ENCODE measurements at regions not wholly inside any gene's neighbourhood (a gene's known extent, or its start where the extent isn't known, plus 50 kb on each side); places are given as distances from the start of the nearest gene placed in this dataset.

DNA sequence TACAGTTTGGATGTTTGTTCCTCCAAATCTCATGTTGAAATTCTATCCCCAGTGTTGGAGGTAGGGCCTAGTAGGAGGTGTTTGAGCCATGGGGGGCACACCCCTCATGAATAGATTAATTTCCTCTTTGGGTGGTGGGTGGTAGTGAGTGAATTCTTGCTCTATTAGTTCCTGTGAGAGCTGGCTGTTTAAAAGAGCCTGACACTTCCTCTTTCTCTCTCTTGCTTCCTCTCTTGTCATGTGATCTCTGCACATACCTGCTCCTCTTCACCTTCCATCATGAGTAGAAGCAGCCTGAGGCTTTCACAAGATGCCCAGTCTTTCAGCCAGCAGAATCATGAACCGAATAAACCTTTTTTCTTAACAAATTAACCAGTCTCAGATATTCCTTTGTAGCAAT, 340.2 kb upstream of the CHD6 start:
- H3K4me3 ChIP-seq (ENCODE audit: control insufficient read depth, low read depth, low read length), result no peak overlapping the region
- TF ChIP-seq, protein P1, sequence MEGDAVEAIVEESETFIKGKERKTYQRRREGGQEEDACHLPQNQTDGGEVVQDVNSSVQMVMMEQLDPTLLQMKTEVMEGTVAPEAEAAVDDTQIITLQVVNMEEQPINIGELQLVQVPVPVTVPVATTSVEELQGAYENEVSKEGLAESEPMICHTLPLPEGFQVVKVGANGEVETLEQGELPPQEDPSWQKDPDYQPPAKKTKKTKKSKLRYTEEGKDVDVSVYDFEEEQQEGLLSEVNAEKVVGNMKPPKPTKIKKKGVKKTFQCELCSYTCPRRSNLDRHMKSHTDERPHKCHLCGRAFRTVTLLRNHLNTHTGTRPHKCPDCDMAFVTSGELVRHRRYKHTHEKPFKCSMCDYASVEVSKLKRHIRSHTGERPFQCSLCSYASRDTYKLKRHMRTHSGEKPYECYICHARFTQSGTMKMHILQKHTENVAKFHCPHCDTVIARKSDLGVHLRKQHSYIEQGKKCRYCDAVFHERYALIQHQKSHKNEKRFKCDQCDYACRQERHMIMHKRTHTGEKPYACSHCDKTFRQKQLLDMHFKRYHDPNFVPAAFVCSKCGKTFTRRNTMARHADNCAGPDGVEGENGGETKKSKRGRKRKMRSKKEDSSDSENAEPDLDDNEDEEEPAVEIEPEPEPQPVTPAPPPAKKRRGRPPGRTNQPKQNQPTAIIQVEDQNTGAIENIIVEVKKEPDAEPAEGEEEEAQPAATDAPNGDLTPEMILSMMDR (IDR thresholded peaks at IDR 0.05; ENCODE audit: control insufficient read depth, insufficient read depth, low read depth, low read length, missing control alignments), result no peak
- DNase-seq (ENCODE audit: low read depth), result no peak

DNA sequence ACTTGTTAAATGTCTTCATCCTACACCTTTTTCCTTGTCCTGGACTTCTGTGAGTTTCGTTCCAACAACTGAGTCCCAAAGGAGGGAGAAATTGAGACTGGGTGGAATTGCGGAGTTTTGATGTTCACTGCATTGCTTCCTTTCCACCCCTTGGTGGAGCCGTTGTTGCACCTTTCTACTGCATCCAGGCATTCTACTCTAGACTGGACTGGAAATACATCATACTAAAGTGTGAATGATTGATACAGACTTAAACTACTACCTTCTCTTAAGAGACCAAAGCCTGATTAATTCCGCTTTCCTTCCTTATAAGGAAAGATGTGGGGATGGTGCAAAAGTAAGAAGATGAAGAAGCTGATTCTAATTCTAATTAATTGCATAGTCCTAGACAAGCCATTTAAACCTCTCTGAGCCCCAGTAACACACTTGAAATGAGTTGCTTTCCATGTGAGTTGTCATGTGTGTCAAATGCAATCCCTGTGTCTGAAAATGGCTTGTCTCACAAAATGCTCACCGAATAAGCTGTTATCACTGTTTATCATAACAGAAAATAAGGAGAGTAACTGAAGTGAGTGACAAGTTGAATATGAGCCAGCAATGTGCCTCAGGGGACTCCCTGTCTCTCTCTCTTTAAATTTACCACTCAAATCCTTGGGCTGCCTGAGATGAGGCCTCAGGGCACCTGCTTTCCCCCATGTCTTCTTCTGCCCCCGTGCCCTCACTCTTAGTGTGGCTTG, 338.3 kb upstream of the CHD6 start:
- H3K4me3 ChIP-seq (ENCODE audit: control insufficient read depth, low read depth, low read length), result no peak overlapping the region
- no peak for DNase-seq (ENCODE audit: low read depth)
- TF ChIP-seq, protein P1 (IDR thresholded peaks at IDR 0.05; ENCODE audit: control insufficient read depth, insufficient read depth, low read depth, low read length, missing control alignments), result no peak

DNA sequence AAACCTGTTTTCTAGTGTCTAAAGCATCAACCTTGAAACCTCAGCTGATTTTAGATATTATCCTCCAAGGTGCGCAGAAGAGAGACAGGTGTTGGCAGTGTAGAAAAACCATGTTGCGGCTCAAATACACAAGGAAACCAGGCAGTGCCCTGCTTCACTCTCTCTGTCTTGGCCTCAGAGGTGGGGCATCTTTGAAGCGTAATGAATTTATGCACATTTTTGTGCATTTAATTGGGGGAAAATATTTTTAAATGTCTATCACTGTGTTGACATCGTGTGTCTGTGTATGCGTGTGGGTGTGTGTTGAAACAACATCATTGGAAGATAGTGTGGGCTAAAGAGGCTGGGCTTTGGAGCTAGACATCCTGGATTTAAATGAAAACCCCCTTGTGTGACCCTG, 334.0 kb upstream of the CHD6 start:
- TF ChIP-seq, protein P1 (IDR thresholded peaks at IDR 0.05; ENCODE audit: control insufficient read depth, insufficient read depth, low read depth, low read length, missing control alignments), result no peak

DNA sequence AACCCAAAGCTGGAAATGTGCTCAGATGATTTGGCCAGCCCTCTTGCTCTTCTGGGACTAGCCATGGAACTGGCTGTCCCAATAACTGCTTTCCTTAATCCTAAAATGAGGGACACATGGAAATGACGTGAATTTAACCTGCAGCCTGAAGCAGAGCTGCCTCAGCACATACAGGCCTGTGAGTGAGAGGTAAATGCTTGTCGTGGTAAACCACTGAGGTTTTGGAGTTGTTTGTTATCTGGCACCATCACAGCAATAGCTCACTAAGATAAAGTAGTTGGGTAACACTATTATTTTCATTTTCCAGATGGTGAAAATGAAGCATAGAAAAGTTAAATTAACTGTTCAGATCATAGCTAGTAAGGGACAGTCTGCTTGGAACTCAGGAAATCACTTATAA, 333.4 kb upstream of the CHD6 start:
- TF ChIP-seq, protein P1 (IDR thresholded peaks at IDR 0.05; ENCODE audit: control insufficient read depth, insufficient read depth, low read depth, low read length, missing control alignments), result no peak
- no peak overlapping the region for H3K4me3 ChIP-seq (ENCODE audit: control insufficient read depth, low read depth, low read length)
- DNase-seq (ENCODE audit: low read depth), result no peak

More for the DNA sequence above, 334.0 kb upstream of the CHD6 start:
- no peak for DNase-seq (ENCODE audit: low read depth)
- no peak overlapping the region for H3K4me3 ChIP-seq (ENCODE audit: control insufficient read depth, low read depth, low read length)

DNA sequence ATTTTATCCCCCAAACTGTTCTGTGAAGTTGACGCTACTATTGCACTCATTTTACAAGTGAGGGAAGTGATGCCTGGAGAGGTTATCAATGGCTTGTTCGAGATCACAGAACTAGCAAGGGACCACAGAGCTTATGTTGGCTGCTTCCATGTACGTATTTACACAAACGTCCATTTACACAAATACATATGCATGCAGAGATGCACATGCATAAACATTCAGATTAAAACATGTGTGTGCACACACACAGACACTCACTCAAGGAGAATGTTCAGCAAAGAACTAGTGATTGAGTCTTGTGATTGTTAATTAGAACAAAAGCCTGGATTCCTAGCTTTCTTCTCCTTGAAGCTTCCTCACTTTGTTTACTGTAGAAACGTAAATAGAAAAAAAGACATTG, 321.5 kb upstream of the CHD6 start:
- DNase-seq (ENCODE audit: low read depth), result no peak
- no peak overlapping the region for H3K4me3 ChIP-seq (ENCODE audit: control insufficient read depth, low read depth, low read length)
- TF ChIP-seq, protein P1 (IDR thresholded peaks at IDR 0.05; ENCODE audit: control insufficient read depth, insufficient read depth, low read depth, low read length, missing control alignments), result no peak

DNA sequence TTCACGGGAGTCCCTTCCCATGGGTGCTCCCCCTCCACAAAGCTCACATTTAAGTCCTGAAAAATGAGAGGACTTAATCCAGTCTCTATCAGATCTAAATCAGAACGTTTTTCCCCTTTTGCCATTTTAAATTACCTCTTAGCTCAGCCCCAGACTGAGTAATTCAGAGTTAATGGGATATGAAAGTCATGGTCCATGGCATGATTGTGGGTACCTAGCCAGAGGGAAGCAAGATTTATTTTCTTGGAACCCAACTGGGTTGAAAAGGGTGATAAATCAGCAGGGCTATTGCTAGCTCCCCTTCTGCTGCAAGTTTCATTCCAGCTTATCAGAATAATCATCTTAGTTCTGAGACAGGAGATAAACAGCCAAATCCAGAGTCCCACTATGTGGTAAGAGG, 320.2 kb upstream of the CHD6 start:
- DNase-seq (ENCODE audit: low read depth), result no peak
- TF ChIP-seq, protein P1 (IDR thresholded peaks at IDR 0.05; ENCODE audit: control insufficient read depth, insufficient read depth, low read depth, low read length, missing control alignments), result no peak

More for the DNA sequence above, 320.2 kb upstream of the CHD6 start:
- no peak overlapping the region for H3K4me3 ChIP-seq (ENCODE audit: control insufficient read depth, low read depth, low read length)

All from AG09309 (cell line).